HG03175 (cell line): ENCODE measurements at regions not wholly inside any gene's neighbourhood (a gene's known extent, or its start where the extent isn't known, plus 50 kb on each side); places are given as distances from the start of the nearest gene placed in this dataset.

Experiments
- ATAC-seq: cut with Tn5 transposase; IDR thresholded peaks from one replicate; pipeline ENCODE4 v1.9.1; 2021; ENCODE audit warnings: mild to moderate bottlenecking, moderate library complexity; ENCODE audit not compliant: unreplicated experiment

DNA sequence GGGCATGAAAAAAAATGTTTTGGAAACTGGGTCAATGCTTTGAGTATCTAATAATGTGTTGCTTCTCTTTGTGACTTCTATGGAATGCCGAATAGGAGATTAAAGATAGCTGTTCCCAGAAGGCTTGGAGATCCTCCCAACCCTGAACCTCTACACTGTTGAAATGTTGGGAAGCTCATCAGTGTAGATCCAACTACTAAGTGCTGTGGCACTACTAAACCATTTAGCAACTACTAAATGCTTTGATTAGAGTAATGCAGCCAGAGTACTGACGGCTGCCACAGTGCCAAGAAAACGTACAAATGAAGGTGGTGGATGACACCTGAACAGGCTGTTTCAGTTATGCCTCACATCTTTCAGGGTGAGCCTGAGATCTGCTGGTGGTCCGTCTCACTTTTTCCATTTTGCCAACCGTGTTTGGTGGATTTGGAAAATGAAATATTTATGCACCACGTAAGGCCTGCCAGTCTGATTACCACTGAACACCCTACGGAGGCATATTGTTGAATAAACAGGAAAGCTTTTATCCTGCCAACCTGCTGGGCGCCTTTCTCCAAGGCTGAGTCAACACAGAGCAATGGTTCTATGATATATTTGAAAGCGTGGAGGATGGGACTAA, 938.0 kb upstream of the FLRT2 start:
- no peak for ATAC-seq

DNA sequence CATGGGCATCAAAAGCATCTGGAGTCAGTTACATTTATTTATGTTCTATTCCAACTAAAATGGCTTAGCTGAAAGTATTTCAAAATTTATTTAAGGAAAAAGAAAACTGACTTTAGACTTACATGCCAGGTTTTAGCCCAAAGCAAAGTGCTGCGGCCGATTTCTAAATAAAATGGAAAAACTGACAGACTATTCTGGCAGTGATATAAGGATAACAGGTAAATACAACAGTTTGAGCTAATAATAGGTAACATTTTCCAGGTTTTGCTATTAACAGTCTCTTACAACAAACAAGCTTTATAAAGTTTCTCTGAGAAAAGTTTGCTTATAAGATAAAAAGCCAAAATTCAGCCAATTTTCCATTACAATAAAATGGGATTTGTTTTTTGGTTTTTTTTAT, 937.2 kb upstream of the FLRT2 start:
- ATAC-seq = no peak

DNA sequence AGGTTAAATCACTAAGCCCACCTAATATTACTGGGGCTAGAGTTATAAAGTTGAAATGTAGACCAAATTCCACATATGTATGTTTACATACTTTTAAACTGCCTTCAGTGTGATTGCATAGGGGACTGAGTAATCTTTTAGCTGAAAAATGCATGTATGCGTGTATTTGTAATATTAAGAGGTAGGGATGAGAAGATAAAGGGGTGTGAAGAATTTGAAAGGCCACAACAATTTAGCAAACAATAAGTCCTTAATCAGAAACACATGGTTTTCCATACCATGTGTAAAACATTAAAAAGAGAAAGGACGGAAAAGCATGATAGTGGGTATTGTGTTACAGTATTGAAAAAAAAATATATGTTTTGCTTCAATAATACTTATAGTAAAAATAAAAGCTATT, 919.9 kb upstream of the FLRT2 start:
- ATAC-seq = no peak

DNA sequence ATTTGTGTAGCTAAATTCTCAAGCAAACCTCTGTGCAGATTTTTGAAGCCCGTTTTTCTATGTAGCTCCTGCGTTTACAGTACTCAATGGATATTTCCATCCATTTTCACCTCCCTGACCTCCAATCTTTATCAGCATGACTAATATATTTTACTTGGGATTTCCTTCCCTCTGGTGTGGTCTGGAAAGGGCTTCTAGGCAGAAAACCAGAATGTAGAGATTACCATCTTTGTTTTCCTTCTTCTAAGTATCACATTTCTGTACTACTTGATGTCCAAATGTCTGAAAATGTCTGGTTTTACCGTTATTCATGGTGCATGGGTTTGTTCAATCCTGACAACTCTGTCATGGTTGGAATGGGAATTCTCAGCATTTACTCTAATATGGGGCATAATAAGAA, 907.6 kb upstream of the FLRT2 start:
- ATAC-seq = no peak

DNA sequence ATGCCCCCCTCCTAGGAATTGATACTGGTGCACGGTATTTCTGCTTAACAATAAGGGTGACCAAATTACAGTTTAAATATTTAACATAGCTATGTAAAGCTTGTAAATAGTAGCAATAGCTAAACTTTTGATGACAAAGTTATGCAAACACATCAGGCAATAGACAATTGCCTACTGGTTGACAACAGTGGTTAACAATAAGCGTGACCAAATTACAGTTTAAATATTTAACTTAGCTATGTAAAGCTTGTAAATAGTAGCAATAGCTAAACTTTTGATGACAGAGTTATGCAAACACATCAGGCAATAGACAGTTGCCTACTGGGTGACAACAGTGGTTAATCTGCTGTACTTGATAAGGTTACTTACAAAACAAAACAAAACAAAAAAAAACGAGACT, 886.5 kb upstream of the FLRT2 start:
- no peak for ATAC-seq

DNA sequence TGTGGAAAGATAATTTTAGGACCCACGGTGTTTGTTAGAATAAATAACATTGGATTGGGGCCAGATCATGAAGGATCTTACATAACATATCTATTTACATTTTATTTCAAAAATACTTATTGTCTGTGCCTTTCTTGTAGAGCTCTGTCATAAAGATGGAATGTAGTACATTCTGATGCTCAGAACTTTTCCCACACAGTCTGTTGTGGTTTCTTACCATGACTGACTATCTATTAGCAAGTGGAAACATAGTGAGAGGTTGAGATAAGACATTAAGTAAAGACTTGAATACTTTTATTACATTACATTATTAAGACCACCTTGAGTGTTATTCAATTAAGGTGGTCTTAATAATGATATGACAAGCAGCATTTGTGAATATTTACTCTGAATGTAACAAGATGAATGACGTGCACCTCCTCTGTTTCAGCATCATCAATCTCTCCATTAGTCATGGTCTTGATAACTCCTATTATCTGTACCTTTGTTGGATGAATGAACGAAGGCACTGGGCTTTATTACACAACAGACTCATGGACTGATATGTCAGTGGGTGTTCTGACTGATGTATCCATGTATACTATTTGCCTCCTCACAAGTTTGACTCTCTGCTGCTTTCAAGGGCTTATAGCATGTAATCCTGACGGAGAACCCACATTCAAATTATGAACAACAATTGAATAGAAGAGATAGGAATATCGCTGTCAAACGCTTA, 883.0 kb upstream of the FLRT2 start:
- ATAC-seq = no peak

DNA sequence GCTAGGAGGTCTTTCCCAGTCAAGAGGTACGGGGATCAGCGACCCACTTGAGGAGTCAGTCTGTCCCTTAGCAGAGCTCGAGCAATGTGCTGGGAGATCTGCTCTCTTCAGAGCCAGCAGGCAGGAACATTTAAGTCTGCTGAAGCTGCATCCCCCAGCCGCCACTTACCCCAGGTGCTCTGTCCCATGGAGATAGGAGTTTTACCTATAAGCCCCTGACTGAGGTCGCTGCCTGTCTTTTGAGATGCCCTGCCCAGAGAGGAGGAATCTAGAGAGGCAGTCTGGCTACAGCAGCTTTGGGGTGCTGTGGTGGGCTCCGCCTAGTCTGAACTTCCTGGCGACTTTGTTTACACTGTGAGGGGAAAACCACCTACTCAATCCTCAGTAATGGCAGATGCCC, 874.9 kb upstream of the FLRT2 start:
- no peak for ATAC-seq

DNA sequence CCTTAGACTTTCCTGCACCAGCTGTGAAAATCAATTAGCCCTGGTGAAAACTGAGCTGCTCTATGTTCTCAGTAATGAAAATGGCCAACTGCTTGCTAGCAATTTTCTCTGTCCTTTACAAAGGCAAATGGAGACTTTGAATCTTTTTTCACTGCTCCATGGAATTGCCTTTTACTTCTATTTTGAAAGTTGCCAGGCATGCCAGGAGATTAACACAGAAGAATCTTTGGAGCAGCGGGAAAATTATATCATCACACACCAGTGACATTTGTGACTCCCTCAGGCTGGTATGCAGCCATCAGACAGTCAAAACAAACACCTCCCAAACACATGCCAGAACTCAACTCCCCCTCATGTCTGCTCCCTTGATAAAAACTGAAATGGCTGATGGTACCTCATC, 872.0 kb upstream of the FLRT2 start:
- ATAC-seq = no peak

DNA sequence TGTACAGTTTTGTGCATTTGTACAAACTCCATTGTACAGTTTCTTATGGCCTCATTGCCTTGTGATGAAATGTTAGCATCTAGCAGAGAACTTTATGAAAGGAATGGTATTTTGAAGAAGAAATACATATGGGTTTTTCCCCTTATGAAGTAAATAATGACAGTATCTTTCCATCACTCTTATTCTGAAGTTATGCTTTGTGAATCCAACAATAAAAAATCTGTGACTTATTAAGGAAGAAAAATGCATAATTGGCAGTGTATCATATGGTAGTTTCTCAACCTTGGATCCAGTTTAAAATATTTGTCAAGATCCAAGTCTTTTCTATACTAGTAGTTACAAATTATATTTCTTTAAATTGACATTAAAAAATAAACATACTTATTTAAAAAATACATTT, 859.1 kb upstream of the FLRT2 start:
- no peak for ATAC-seq

DNA sequence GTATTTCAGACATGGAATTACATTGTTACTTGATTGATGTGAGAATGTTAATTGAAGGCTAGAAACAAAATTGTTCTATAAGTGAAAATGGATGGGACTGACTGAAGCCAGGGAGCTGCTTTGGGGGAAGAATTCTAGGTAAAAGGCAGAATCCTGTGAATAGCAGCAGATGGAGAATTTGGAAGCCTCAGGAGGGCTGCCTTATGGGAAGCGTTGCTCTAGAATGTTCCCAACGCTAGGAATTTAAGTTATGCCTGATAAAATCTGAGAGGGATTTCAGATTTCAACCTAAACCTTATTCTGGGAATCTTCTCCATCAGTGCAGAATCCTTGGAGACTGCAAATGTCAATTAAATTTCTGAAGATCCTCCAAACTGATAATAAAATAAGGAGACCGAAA, 858.2 kb upstream of the FLRT2 start:
- ATAC-seq = no peak

DNA sequence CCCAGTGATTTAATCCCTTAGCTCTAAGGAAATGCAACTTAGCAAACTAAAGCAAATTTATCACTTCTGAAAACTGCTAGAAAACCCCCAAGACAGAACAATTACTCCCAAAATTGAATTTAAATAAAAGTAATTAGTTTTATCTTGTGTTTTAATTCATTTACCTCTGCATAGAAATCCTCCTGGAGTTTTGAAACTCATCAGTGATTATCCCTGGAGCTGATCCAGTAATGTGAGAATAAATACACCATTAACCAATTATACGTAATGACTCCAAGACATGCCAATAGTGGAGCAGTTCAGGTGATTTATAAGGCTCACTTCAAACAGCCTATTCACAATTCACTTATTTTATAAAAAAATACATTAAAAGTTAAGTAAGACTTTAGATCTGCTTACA, 855.3 kb upstream of the FLRT2 start:
- no peak for ATAC-seq

DNA sequence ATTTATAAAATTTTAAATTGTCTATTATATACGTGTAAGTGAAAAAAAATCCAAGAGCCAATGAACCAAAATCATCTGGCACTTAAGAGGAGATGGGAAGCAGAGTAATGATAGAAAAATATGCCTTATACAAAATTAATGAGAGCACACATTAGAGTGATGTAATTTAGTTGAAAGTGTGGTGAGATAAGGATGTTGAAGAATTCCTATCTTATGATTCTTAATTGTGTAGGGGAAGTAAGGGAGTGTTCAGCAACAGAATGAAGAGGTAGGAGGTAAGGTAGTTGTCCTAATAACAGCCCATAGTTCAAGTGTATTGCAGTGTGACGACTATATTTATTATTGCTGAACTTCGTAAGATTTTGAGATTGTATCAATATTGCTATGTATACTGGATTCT, 843.4 kb upstream of the FLRT2 start:
- ATAC-seq = no peak

DNA sequence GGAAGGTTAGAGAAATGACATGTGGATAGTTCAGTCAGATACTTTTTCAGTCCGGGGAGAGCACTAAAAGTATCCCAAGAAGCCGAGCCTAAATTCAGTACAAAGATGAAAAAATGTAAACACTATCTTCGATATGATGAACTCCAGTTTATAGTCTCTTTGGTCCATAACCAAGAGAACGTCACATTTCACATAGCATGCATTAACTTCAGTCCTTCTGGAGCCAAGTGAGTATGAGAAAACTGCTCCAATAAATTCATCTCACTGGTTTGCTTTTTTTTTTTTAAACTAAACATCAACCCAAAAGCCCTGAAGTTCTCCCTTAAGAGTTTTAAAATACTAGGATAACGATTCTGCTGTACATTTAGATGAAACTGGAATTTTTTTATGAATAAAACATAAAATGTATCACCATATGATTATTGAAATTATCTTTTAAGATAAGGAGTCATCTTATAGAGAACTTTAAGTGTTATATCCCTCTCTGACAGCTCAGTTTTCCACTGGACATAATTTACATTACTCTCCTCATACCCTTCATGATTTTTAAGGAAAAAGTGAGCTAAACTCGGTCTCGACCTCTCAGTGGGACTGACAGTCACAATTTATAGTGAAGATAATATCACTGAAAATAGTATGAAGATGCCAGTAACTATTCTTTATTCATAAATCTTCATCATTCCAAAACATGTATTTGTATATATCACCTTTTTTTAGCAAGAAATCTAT, 841.5 kb upstream of the FLRT2 start:
- ATAC-seq = no peak

DNA sequence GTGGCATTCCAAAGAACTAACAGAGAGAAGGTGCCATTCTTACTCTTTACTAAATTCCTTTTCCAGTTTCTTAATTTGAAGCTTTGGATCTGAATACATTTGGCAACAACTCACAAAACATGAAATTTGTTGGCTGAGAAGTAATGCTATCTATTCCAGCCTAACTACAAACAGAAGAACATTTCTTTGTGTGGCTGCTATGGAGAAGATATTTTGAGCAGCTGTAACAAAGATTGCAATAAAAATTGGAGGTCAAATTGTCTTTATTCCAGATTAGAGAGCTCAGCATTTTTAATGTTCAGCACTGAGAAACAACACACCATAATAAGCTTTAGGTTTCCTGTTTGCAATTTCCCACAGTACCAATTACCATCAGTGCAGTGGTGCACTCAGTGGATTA, 835.8 kb upstream of the FLRT2 start:
- no peak for ATAC-seq

DNA sequence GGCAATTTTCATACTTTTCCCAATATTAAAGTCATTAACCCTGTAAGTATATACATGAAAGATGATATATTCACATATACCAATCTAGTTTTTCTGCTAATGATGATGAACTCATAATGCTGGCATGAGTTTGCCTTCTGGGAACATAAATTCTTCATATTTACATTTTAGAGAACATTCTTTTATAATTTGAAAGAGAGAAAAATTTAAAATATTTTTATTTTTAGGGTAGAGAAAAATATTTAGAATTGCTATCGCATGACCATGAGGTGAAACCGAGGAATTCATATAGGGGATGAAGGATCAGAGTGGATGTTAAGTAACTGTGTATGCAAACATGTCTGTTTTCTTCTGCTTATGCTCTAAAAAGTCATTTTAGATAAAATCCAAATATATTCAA, 825.3 kb upstream of the FLRT2 start:
- no peak for ATAC-seq

DNA sequence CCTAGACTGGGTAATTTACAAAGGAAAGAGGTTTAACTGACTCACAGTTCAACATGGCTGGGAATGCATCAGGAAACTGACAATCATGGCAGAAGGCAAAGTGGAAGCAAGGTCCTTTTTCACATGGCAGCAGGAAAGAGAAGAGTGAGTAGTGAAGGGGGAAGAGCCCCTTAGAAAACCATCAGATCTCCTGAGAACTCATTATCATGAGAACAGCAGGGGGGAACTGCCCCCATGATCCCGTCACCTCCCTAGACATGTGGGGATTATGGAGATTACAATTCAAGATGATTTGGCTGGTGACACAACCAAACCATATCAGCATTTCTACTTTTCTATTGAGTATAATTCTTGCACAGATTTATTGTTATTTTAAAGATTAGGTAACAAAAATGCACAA, 822.1 kb upstream of the FLRT2 start:
- ATAC-seq = no peak

DNA sequence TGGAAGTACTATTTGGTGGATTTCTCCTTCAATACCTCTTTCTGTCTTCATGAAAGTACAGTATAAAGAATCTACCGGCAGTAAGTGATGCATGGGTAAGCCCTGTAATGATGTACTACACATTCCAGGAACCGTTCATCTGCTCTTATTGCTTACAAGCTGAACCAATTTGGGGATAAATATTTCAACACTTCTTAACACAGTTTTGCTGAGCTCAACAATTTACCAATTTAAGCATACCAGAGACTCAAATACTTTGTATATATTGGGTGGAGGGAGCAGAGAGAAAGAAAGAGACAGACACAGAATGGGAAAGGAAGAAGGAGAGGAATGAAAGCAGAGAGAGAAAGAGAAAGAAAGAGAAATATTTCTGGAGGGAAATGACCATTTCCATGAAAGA, 821.1 kb upstream of the FLRT2 start:
- no peak for ATAC-seq

DNA sequence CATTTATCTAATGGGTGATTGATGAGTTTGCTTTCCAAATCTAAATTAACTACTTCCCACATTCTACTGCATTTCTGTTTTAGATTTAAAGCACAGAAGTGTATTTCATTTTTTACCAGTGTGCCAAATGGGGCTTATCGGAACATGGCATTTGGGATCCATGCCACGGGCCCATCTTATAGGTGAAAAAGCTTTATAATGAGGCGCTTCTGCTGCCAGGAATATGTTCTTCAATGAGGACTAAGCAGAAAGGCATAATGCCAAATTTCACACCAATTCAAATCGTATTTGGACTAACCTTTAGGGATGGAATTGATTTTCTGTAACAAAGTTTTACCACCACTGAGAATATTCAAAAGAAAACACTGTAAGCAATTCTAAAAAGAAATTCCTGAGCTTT, 803.5 kb upstream of the FLRT2 start:
- no peak for ATAC-seq

DNA sequence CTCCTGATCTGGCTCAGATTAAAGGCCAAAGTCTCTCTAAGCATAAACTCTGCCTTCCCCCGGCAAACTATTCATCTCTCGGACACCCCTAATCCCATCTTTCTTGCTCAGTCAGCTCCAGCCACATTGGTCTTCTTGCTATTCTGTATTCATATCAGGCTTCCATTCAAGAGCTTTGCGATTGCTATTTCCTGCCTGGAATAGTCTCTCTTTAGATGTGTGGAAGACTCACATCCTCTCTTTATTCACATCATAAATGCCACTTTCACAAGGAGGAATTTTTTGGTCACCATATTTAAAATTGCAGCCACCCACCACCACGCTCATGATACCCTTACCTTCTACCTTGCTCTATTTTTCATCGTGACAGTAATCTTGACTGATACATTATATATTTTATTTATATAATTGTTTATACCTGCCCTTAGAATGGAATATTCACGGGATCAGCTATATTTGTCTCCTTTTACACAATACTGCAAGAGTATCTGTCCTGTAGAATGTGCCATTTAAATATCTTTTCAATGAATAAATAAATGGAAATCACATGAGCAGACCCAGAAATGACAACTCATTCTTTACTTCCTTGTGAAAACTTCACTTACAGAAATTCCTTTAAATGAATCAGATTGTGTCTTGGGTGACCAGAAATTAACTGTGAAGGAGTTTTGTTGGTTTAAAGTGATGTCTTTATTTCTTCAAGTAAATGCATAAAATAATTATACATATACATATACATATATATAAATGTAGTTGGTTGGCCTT, 780.6 kb upstream of the FLRT2 start:
- ATAC-seq = no peak

DNA sequence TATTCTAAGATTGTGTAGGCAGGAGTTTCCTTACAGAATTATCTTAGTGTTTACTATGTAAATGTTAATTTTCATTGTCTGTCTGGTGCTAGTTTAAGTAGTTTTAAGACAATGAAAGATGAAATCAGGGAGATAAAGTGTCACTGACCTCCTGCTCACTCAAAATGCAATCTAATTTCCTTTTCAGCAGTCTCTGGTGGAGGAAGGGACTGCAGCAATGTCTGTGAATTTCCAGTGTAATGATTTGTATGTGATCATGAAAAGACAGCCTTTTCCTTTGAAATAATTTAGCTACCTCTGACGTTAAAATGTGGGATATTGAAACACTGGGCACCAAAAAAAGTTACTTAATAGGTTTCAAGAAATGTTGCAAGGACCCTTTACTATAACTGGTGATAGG, 779.7 kb upstream of the FLRT2 start:
- ATAC-seq = no peak

DNA sequence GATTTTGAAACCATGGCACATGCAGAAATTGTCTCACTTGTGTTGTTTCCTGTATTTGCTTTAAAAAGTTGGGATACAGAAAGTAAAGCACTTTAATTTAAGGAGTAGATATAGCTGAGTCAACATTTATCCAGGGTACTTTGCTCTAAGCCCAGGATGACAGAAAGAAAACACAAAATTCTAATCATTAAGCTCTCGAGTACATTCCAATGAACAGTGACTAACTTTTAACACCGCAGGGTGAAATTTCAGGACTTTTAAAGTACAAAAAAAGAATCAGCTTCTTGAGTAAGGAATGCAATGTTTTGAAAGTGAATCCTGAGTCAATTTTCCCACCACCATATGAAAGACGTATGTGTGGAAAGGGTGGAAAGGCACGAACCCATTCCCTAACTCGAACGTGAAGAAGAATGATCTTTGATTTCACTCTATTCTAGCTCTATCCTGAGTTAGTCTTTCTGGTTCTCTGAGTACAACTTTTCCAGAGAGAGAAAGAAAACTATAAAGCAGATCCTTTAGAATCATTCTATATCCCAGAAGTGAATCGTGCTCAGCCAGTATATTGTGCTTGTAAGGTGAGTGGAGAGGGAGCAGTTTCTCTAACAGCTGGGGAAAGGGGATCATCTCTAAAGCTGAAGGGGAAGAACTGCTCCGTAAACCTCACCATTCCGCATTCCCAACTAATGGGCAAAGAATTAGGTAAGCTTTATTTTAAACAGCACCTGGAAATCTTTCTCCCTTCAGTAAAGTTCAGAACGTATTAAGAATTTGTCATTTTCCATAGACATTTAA, 779.0 kb upstream of the FLRT2 start:
- no peak for ATAC-seq
